DND-41 (cell line): ENCODE measurements at regions not wholly inside any gene's neighbourhood (a gene's known extent, or its start where the extent isn't known, plus 50 kb on each side); places are given as distances from the start of the nearest gene placed in this dataset.

Experiments
- CTCF ChIP-seq: IDR thresholded peaks from 2 replicates; pipeline ENCODE4 v1.5.1; 2012; ENCODE audit warnings: borderline replicate concordance, low read length, moderate library complexity, mild to moderate bottlenecking; ENCODE audit not compliant: poor library complexity, severe bottlenecking; ENCODE audit errors: extremely low read depth
- EZH2 ChIP-seq: IDR thresholded peaks from 3 replicates; pipeline ENCODE4 v1.6.1; 2012; ENCODE audit warnings: borderline replicate concordance, low read depth, mild to moderate bottlenecking, moderate library complexity, low read length, inconsistent platforms; ENCODE audit not compliant: severe bottlenecking

- no peak for TF ChIP-seq CTCF
- no peak for TF ChIP-seq EZH2
Measured at GRCh38 chr7:41855798-41856197, 152.9 kb upstream of the INHBA start.
